Urothelium cell line (cell line): ENCODE measurements at regions not wholly inside any gene's neighbourhood (a gene's known extent, or its start where the extent isn't known, plus 50 kb on each side); places are given as distances from the start of the nearest gene placed in this dataset.

Experiments used
- DNase-seq: peaks from one replicate; pipeline ENCODE4 v3.0.0; 2011; ENCODE audit warnings: low spot score, mixed read lengths
- FAIRE-seq: peaks from 2 replicates; lab custom pipeline; 2011; peaks lifted over from hg19 to GRCh38; lab: Jason Lieb, UNC

DNA sequence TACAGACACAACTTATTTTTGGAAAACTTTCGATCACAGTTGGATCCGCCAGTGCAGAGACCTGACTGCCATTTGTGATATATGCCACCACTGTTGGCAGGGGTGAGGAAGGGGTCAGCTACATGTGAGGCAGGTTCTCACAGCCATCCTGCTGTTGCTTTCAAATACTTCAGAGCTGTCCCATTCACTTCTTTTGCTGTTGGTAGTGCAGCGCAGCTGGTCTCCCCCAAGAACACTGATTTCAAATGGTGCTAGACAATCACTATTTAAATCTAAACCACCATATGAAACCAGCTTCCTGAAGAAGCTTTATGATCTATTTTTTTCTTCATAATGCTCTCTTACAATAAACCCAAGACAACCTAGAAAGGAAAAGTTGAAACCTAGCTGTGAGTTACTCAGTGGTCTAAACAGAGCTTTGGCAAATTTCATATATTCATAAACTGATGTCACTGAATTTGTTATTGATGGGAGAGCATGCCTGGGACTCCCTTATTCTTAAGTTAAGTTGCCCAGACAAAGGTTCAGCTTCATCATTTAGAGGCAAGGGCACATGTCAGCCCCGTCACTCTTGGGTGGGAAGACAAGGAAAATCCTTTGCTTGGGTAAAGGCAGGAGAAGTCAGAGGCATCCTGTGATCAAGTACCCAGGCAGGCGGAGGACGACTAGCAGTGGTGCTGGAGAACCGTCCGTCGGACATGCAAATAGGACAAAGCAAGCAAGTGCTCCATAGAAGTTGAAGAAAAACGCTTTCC, 143.4 kb upstream of the KLF14 start:
- FAIRE-seq: no peak
- no peak for DNase-seq

DNA sequence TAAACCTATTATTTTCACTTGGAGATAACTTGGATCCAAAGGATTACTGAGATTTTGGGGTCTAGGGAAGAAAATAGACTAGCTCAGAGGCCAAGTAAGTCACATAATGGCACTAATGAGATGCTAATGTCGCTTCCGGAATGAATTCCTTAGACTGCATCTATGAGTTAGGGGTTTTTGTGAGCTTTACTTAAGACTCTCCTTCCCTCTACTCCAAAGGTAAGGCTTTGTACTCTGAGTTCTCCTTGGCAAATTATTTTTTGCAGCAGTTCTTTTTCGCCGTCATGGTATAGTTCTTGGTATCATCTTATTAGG, 143.9 kb upstream of the KLF14 start:
- DNase-seq (no peak), FAIRE-seq (no peak)

DNA sequence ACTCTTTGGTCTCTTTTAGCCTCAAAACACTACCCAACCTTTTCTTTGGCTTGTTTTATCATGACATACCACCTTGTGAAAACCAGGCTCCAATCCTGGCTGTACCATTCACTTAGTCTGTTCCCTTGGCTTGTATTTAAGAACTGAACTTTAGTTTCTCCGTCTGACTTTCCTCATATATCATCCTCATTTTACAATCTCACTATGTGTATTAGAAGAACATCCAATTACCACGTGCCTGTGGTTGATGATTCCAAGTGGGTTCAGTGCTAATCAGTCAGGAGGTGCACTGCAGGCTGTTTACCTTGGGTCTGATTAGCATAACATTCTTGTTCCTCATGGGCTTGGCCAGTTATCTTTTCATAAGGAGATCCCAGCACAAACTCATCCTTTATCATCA, 144.8 kb upstream of the KLF14 start:
- DNase-seq (no peak), FAIRE-seq (no peak)

DNA sequence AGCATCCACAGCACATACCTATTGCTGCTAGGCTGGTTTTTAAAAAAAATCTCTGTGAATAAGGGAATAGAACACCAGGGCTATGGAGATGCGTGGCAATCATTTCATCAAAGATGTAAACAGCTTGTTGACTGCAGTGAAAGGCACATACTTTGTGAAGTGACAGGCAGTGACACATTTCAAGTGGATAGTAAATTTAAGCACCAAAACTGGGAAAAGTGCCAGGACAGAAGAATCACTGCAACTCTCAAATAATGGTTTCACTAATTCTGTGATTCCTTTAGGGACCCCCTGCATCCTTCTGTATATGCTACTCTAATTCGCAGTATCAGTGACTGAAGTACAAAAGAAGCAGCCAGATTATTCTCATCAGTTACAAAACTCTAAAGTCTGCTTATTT, 145.2 kb upstream of the KLF14 start:
- no peak for FAIRE-seq
- no peak for DNase-seq

DNA sequence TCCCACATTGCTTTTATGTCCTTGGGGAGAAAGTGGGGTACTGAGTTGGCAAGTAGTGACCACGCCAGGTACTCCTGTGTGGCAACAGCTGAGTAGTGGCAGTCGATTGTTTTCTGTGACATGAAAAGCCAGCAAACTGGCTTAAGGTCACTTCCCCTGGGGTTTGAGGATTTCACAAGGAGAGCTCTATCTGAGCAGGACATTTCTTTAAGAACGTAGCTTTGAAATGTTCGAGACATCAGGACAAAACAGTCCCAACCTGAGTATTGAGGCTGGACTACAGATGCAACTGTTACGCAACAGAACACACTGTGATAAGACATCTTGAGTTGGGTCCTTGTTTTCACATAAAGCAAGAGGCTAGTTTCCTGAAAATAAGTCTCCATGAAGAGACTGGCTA, 146.7 kb upstream of the KLF14 start:
- DNase-seq: no peak
- no peak for FAIRE-seq

DNA sequence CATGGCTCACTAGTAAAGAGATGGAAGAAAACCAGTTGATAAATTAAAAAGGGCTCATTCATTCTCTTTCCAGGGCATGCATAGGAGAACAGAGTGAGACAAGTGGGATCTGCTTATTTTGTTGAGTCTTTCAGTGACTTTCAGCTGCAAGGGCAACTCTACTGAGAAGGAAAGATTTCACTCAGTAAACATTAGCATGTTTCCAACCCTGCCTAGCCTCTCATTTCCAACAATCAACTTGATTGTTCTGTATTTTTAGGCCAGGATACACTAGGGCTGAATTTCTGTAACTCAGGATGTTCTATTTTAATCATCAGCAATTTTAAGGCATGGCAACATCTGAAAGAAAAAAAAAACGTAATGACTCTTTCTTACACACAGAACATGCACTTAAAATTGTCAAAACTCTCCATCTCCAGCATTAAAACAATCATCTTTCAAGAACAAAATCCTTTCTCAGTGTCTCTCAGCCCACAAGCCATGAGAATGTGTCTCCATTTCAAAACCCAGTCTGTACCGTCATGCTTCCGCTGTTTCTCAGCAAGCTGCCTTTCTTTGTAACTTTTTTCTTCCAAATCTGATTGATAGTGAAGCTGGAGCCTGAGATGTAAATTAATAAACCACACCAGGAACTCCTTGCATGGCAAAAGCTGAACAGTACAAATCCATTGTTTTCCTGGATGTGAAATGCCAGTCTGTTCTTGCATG, 147.2 kb upstream of the KLF14 start:
- FAIRE-seq: no peak
- DNase-seq: no peak

DNA sequence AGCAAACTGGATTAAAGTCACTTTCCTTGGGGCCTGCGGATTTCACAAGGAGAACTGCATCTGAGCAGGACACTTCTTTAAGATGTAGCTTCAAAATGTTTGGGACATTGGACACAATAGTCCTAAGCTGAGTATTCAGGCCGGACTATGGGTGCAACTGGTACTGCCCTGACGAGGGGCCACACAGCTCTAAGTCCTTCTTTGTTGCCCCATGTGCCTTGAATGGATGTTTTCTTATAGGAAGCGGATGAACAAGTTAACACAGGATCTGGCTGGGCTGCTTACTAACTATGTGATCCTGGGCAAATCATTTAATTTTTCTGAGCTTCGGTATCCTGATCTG, 147.8 kb upstream of the KLF14 start:
- DNase-seq (no peak), FAIRE-seq (no peak)

DNA sequence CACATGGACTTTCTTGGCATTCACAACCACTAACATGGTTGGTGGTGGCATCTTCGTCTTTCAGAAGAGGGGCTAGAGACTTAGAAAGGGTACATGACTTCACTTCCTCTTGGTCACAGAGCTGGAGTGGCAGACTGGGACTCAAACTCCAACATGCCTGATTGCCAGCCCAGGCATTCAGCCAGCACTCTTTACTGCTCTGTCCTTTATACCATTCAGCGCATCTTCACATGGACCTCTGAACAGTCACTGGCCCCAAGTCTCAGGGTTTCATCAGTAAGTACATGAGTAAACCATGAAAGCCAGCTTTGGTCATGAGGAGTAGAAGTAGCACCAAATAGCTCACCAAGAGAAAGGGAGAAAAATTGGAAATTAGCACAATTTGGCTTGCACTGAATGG, 148.4 kb upstream of the KLF14 start:
- DNase-seq (no peak), FAIRE-seq (no peak)

DNA sequence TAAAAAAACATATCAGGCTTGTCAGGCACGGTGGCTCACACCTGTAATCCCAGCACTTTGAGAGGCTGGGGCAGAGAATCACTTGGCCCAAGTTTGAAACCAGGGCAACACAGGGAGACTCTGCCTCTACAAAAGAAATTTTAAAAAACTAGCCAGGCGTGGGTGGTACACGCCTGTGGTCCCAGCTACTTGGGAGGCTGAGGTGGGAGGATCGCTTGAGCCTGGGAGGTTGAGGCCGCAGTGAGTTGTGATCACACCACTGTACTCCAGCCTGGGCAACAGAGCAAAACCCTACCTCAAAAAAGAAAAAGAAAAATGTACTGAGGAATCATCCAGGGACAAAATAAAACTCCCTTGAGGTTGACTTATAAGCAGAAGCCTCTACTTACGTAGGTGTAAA, 149.9 kb upstream of the KLF14 start:
- FAIRE-seq: no peak
- no peak for DNase-seq

DNA sequence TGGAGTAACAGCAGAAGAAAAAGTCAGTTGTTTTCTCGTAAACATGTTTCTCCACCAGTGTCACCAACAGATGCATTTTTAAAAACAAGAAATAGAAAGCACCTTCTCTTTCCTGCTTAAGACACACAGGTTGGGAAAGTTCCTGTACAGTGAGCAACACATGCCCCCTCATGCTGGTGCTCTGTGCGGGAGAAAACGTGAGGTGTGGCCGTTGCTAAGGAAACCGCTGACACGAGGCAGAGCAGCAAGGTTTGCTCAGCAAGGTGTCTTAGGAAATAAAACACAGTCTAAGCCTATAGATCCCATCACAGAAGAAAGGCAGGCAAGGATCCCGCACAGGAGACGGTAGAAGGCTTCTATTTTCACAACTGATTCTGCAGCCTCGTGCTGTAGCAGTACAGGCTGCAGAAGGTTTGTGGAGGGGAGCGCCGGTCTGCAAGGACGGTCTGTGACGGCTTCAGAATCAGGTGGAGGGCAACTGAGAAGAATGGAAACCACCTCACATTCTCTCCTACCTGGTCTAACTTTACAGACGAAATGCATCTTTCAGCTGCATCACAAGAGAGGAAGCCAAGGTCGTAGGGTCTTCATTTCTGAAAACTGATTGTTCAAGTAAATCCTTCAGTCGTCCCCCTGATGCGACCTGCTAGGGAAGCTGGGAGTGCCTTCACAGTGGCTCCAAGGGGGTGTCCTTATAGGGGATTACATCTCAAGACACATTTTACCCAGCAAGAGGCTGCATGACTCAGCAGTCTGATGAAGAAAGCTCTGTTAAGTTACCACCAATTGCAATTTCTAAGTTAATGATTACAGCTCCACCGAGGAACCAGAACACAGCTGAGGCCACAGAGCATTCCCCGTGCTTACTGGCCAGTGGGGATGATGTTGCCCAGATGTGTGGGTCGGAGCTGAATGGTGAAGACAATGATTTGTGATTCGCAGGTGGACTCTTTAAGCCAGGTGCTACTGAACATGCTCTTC, 150.7 kb upstream of the KLF14 start:
- DNase-seq: no peak
- no peak for FAIRE-seq

DNA sequence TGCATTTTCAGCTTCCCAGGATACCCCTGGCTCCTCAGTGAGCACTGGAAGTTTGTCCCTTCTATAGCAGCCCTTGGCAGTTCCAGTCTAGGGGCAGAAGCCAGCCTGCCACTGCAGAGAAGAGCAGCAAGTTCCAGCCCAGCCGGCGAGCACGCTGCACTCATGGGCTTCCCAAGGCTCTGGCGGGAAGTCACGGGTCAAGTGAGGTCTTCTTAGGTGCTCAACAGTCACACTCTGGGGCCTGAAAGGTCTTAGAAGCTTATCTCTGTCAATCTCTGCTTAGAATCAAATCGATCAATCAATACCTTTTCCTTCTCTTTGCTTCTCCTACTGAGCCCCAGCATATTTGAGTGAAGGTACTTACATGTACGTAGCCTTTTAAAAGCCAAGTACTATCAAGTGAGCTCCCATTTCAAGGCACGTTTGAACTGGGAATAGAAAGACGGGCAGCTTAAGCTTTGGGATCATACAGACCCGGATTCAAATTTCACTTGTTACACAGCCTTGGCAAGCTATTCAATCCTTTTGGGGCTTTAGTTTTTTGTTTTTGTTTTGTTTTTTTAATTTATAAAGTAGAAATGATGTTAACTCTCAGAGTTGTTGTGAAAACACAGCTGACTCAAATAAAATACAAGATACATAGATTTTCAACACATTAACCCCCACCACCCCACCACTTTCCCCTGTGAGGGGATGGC, 152.6 kb upstream of the KLF14 start:
- no peak for FAIRE-seq
- DNase-seq: no peak

DNA sequence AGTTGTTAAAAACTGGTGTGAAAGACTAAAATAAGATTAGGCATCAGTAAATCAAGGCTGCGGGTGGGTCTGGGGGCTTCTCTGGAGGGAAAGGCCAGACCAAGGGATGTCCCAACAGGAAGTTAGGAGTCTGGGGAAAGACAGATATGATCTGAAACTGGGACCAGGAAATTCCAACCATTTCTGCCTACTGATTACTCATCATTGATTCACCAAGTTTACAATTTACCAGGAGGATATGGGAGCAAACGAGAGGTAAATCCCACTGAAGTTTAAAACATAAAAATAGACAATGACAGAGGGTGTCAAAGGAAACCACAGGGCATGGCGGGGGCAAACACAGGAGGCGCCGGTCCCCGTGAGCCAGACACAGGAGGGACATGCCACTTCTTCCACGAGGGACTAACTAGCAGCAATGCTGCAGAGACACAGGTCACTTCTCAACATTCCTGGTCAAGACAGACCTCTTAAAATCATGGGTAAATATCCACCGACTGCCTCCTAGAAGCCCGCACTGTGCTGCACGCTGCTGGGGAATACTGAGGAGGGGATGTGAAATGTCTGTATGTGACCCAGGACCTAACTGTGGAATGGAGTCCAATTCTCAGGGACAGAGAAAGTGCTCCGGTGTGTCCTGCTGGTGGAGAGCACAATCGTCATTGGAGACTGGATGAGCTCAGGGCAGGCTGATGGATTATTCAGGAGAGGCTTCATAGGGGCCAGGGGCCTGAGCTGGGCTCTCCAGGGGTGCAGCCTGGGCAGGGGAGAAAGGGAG, 153.4 kb upstream of the KLF14 start:
- FAIRE-seq: no peak
- DNase-seq: peak; percentile 45

DNA sequence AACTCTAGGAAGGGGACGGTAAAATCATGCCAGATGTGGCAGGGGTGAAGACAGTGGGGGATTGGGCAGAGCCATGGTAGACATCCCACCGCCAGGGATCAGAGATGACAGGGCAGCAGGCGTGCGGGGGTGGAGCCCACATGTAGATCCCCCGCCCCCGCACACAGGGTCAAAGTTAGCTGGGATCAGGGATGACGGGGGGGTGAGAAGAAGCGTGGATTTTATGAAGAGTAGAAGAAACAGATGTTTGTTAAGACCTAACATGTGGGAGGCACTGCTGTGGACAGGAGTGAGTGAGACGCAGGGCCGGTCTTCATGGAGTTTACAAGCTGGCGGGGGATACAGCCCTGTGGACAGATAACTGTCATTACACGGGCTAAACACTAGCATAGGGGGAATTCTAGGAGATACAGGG, 154.0 kb upstream of the KLF14 start:
- DNase-seq (no peak), FAIRE-seq (no peak)

DNA sequence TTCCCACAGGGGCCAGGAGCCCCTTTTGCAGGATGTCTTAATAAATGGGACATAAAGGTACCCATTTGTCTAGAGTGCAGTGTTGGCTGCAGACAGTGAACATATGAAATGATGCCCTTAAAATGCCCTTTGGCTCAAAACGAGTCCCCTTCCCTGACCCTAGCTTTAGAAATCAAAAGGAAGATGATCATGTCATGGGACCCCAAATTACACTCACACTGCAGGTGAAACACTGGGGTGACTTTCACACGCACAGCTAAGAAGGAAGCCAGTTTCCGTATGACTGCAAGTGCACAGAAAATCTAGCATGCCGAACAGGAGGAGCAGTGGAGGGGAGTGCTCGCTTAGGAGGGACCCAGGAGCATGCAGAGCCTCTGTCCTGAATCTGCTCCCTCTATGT, 154.5 kb upstream of the KLF14 start:
- DNase-seq: no peak
- FAIRE-seq: no peak

DNA sequence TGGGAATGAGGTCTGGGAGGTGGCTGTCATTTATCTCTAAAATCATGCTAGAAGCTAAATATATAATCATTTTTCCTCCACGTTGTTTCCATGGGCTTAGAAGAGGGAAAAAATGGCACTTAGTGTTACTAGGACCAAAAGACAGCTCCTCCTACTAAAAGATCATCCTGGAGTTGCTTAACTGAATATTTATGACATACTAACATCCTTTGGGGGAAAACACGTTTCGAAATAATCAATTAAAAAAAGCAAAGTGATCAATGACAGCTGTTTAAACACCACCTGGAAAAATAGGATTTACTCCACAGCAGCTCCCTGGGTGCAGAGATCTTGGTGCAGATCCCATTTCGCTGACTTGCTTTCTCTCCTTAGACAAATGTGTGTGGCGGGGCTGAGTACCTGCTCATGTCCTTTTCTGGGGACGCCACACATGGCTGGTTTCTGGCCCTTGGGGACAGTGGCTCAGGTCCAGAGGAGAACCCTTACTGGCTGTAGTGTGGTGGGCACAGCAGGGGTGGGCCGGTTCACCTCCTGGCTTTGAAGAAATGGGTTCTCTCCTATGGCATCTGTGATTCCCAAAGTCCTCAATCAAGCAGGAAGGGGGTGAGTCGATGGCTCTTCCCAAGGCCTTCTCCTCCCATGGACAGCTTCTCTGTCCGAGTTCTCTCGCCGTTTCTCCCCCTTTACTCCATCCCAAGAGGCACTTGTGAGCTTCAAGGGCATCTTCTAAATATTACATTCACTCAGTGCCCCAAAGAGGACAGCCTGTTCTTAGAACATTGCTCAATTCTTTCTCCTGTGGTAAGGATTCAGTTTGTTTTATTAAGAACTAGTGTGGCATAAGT, 156.4 kb upstream of the KLF14 start:
- no peak for FAIRE-seq
- no peak for DNase-seq

DNA sequence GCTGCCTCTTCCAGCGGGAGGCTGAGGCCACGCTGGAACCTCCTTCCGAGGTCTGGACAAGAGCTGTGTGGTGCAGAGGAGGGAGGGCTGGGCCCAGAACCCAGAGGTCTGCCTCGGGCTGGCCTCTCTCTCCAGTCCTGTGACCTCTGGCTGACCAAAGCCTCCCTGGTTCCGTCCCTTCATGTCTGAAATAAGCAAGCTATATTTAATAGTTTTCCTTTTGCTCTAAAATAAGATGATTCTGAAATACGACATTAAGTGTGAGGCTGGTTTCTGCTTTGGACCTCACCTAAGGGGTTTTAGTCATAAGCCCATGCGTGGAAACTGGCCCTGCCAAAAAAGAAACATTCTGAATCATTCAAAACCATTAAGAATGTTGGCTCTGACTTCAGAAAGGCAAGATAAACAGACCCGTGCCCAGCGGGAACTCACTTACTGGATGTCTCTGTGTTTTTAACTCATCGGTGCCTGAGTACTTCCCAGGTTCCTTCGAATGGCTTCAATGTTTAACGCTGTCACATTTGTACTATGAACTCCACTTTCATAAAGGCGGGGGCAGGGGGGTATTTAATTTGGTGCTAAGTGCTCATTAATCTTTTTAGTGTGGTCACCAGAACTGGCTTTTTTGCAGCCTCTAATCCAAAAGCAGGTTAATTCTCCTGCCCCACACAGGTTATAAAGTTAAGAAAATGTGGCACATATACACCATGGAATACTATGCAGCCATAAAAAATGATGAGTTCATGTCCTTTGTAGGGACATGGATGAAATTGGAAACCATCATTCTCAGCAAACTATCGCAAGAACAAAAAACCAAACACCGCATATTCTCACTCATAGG, 157.5 kb upstream of the KLF14 start:
- no peak for DNase-seq
- FAIRE-seq: no peak

DNA sequence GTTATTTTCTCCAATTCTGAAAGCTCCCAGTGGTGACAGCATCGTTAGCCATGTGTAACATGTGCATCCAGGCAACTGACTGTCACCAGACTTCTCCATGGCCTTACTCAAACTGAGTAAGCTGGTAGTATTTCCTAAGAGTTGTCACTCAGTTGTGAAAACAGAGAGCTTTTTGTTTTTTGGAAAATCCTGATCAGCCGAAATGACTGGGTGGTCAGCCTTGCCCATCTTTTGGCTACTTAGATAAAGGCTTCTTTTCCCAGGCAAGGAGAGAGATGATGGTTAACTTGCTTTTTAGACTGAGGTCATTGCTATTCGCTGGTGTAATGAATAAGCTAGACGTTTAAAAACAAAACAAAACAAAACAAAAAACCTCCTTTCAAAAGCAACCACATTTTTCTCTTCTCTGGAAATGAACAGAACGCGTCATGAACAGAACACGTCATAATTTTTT, 159.5 kb upstream of the KLF14 start:
- no peak for FAIRE-seq
- DNase-seq: no peak

DNA sequence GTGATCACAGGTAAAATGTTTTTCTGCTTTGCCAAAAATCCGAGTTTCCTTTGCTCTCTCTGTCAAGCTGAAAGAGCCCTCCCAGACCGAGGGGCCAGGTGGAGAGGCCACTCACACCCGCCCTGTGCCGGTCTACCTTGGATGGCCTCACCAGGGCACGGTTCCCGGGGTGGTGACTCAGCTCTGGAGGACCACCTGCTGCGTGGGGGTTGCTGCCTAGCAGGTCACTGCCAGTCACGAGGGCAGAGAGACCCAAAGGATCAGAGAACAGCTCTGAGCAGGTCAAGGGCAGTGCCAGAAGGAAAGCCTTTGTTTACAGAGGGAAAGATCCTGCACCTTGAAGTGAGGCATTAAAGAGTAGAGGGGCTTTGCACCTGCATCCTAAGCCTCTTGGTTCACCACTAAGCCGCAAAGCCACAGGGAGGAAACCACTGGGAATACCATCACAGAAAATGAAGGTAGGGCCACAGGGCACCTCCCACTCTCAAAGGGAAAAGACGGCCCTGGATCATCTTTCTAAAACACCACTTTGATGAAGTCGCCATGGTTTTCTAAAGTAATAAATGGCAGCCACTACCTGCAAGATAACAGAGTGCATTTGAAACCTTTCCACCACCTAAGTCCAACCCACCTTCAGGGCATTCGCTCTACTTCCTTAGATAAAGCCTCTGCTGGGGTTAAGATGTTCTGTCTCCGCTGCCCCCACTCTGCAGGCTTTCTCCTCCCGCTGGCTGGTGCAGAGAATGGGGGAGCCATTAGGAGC, 160.3 kb upstream of the KLF14 start:
- DNase-seq: peak; percentile 67
- FAIRE-seq: no peak
